ENCODE measurements at regions not wholly inside any gene's neighbourhood (a gene's known extent, or its start where the extent isn't known, plus 50 kb on each side); places are given as distances from the start of the nearest gene placed in this dataset.

DNA sequence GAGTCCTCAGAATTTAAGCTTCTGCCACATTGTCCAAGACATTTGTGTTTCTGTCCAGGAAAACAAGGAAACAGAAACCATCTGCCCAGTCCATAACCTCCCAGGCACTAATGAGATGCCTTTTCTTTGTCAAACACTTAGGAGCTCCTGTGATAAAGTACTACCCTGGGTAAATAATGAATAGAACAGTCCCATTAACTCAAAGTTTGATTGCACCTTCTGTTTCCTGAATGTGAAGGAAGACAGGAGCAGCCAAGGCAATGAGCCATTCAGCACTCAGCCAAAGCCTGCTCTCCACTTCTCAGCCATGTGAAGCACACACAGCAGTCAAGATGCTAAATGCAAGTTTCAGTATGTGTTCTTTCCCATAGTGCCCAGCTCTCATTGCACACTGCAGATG lies 199.8 kb downstream of the SEC16B start:
- intact Hi-C loops (cut with DNase I) = no loop called here
- no peak for DNase-seq

DNA sequence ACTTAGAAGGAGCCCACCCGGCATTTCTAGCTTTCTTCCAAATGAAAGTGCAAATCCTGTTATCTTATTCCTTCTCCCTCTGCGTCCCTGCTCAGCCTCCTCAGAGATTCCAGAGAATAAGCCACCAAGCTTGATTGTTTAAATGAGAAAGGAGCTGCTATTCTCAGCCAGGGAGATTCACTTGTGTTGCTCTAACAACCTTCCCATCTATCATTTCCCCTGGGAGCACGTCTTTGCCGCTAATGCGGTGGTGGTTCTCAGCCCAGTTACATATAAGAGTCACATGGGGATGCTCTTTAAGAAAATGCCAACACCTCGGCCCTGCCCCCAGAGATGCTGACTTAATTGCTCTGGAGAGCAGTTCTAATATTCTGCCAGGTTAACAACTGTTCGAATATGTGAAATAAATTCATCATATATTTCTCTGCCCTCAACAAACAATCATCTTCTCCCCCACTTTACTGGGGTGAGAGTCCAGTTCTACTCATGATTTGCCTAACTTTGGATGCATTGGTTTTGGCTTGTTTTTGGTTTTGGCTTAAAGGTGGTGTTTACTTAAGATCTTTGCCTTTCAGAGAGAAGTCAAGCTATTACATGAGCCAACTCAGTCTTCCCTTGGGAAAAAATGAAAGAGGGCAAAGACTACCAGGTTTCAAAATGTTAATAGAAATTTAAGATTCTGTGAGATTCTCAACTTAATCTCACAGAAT lies 213.9 kb downstream of the SEC16B start:
- Histone ChIP-seq H3K9me3 (replicated peaks in 1 of 3) (no peaks in the 10 kb centered on the region), H3K27me3 (no peaks in the 10 kb centered on the region), H3K4me3 (no peak overlapping the region), H3K27ac (no peak overlapping the region), H3K4me1 (replicated peaks in 1 of 2) (no peaks in the 10 kb centered on the region), H3K36me3 (replicated peaks in 1 of 2) (no peaks in the 10 kb centered on the region)
- 53 to 61% (median 58%) methylated on average over 7 of the region's 7 CpGs for WGBS, 4 donors
- TF ChIP-seq POLR2A (IDR thresholded peaks at IDR 0.05) = no peak
- TF ChIP-seq, protein P1, sequence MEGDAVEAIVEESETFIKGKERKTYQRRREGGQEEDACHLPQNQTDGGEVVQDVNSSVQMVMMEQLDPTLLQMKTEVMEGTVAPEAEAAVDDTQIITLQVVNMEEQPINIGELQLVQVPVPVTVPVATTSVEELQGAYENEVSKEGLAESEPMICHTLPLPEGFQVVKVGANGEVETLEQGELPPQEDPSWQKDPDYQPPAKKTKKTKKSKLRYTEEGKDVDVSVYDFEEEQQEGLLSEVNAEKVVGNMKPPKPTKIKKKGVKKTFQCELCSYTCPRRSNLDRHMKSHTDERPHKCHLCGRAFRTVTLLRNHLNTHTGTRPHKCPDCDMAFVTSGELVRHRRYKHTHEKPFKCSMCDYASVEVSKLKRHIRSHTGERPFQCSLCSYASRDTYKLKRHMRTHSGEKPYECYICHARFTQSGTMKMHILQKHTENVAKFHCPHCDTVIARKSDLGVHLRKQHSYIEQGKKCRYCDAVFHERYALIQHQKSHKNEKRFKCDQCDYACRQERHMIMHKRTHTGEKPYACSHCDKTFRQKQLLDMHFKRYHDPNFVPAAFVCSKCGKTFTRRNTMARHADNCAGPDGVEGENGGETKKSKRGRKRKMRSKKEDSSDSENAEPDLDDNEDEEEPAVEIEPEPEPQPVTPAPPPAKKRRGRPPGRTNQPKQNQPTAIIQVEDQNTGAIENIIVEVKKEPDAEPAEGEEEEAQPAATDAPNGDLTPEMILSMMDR (IDR thresholded peaks at IDR 0.05) = no peak
- no peak for DNase-seq
- intact Hi-C loops (cut with DNase I) = no loop called here

More for the DNA sequence above, 199.8 kb downstream of the SEC16B start:
- no peaks in the 10 kb centered on the region for H3K27me3 ChIP-seq
- H3K27ac ChIP-seq = no peak overlapping the region
- H3K4me1 ChIP-seq (replicated peaks in 1 of 2) = no peaks in the 10 kb centered on the region
- H3K4me3 ChIP-seq = no peak overlapping the region
- TF ChIP-seq, protein P1 (IDR thresholded peaks at IDR 0.05) = no peak
- no peak for TF ChIP-seq POLR2A (IDR thresholded peaks at IDR 0.05)
- H3K36me3 ChIP-seq (replicated peaks in 1 of 2) = no peaks in the 10 kb centered on the region
- H3K9me3 ChIP-seq (replicated peaks in 1 of 3) = no peaks in the 10 kb centered on the region

DNA sequence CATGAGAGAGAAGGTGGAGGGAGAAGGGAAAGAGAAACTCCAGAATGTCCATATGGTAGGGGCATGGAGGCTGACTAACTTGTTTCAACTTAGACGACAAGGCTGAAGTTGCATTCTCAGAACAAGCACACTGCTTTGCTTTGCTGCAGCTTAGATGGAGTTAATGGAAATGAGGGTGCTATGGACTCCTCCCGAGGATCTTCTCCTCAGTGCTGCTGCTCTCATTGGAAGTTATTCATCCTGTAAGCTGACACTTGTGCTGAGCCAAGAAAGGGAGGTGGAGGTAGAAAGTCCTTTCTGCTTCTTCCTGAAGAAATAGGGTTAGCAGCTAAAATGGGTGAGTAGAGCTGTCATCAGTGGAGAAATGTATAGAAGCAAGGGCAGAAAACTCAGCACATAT lies 215.3 kb downstream of the SEC16B start:
- H3K4me1 ChIP-seq (replicated peaks in 1 of 2) = no peaks in the 10 kb centered on the region
- intact Hi-C loops (cut with DNase I) = no loop called here
- H3K9me3 ChIP-seq (replicated peaks in 1 of 3) = no peaks in the 10 kb centered on the region
- WGBS, 4 donors = 23 to 40% (median 27%) methylated on average over 2 of the region's 2 CpGs
- H3K4me3 ChIP-seq = no peak overlapping the region
- H3K27ac ChIP-seq = no peak overlapping the region
- H3K36me3 ChIP-seq (replicated peaks in 1 of 2) = no peaks in the 10 kb centered on the region
- no peaks in the 10 kb centered on the region for H3K27me3 ChIP-seq
- TF ChIP-seq, protein P1 (IDR thresholded peaks at IDR 0.05) = no peak
- TF ChIP-seq POLR2A (IDR thresholded peaks at IDR 0.05) = no peak
- no peak for DNase-seq

DNA sequence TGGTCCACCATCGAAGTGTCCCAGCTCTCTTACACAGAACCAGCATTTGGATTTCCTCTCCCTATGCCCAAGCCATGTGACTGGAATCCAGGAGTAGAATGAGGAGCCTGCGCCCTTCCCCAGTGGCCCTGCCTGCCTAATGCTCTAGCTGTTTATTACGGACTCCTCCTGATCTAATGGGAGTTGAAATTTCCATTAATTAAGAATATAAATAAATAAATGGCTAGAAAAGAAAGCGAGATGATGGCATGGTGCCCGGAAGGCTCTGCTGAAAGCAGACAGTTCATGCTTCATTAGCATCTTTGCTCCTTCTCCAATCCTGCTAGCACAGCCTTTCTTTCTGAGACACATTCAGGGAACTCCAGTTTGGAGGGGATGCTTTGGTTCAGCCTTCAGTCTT lies 216.2 kb downstream of the SEC16B start:
- H3K27me3 ChIP-seq = no peaks in the 10 kb centered on the region
- H3K4me3 ChIP-seq = no peak overlapping the region
- intact Hi-C loops (cut with DNase I) = no loop called here
- no peak for DNase-seq
- TF ChIP-seq POLR2A (IDR thresholded peaks at IDR 0.05) = no peak
- TF ChIP-seq, protein P1 (IDR thresholded peaks at IDR 0.05) = no peak
- no peaks in the 10 kb centered on the region for H3K36me3 ChIP-seq (replicated peaks in 1 of 2)
- H3K27ac ChIP-seq = no peak overlapping the region
- H3K4me1 ChIP-seq (replicated peaks in 1 of 2) = no peaks in the 10 kb centered on the region
- H3K9me3 ChIP-seq (replicated peaks in 1 of 3) = no peaks in the 10 kb centered on the region
- 64 to 76% (median 72%) methylated on average over 5 of the region's 5 CpGs for WGBS, 4 donors

Data from adrenal gland (tissue), 9 donors.